Muscle layer of duodenum (tissue), 2 donors: ENCODE measurements at regions not wholly inside any gene's neighbourhood (a gene's known extent, or its start where the extent isn't known, plus 50 kb on each side); places are given as distances from the start of the nearest gene placed in this dataset.

Experiments used
- H3K27ac ChIP-seq: one replicate; pipeline ENCODE4 v1.7.0; 2013; ENCODE audit warnings: mild to moderate bottlenecking, low read length
- H3K27me3 ChIP-seq: one replicate; pipeline ENCODE4 v1.7.0; 2013; ENCODE audit warnings: low read depth, mild to moderate bottlenecking, control low read depth, low read length
- H3K36me3 ChIP-seq, 2 donors: one replicate each; pipeline ENCODE4 v1.7.0; 2013; ENCODE audit warnings: low read length in 2 of 2, control low read depth in 1 of 2, mild to moderate bottlenecking in 1 of 2; ENCODE audit not compliant: insufficient read depth in 2 of 2, control insufficient read depth in 1 of 2
- H3K4me1 ChIP-seq, 2 donors: one replicate each; pipeline ENCODE4 v1.7.0; 2013; ENCODE audit warnings: low read length in 2 of 2, mild to moderate bottlenecking in 2 of 2, control low read depth in 1 of 2, moderate library complexity in 1 of 2; ENCODE audit not compliant: insufficient read depth in 2 of 2, control insufficient read depth in 1 of 2
- H3K4me3 ChIP-seq, 2 donors: one replicate each; pipeline ENCODE4 v1.7.0; 2013; ENCODE audit warnings: low read length in 2 of 2, low read depth in 1 of 2, mild to moderate bottlenecking in 1 of 2
- H3K9me3 ChIP-seq, 2 donors: one replicate each; pipeline ENCODE4 v1.7.0; 2013; ENCODE audit warnings: low read length in 2 of 2, control low read depth in 1 of 2, mild to moderate bottlenecking in 1 of 2; ENCODE audit not compliant: control insufficient read depth in 1 of 2
- donor health status: healthy.

- no peak overlapping the region for H3K4me3 ChIP-seq
- H3K27me3 ChIP-seq = no peaks in the 10 kb centered on the region
- H3K27ac ChIP-seq = no peak overlapping the region
- no peaks in the 10 kb centered on the region for H3K9me3 ChIP-seq
- no peaks in the 10 kb centered on the region for H3K4me1 ChIP-seq
- H3K36me3 ChIP-seq = no peaks in the 10 kb centered on the region
These were observed 310.4 kb downstream of the GADD45G start for GRCh38 chr9:89915187-89915586.

- Histone ChIP-seq H3K36me3 (no peaks in the 10 kb centered on the region), H3K4me3 (no peak overlapping the region), H3K27me3 (no peaks in the 10 kb centered on the region), H3K9me3 (no peaks in the 10 kb centered on the region), H3K27ac (no peak overlapping the region), H3K4me1 (no peaks in the 10 kb centered on the region)
These were observed 311.3 kb downstream of the GADD45G start for GRCh38 chr9:89916001-89916597.

GRCh38 chr9:89917861-89918260 lies 313.0 kb downstream of the GADD45G start:
- Histone ChIP-seq H3K36me3 (no peaks in the 10 kb centered on the region), H3K4me3 (no peak overlapping the region), H3K27me3 (no peaks in the 10 kb centered on the region), H3K27ac (no peak overlapping the region), H3K4me1 (no peaks in the 10 kb centered on the region), H3K9me3 (no peaks in the 10 kb centered on the region)

GRCh38 chr9:89919171-89919681 lies 314.4 kb downstream of the GADD45G start:
- no peaks in the 10 kb centered on the region for H3K4me1 ChIP-seq
- no peaks in the 10 kb centered on the region for H3K9me3 ChIP-seq
- H3K27ac ChIP-seq = no peak overlapping the region
- H3K4me3 ChIP-seq = no peak overlapping the region
- H3K27me3 ChIP-seq = no peaks in the 10 kb centered on the region
- no peaks in the 10 kb centered on the region for H3K36me3 ChIP-seq

GRCh38 chr9:89920131-89920530 lies 315.3 kb downstream of the GADD45G start:
- Histone ChIP-seq H3K4me3 (no peak overlapping the region), H3K9me3 (no peaks in the 10 kb centered on the region), H3K27ac (no peak overlapping the region), H3K4me1 (no peaks in the 10 kb centered on the region), H3K36me3 (no peaks in the 10 kb centered on the region), H3K27me3 (no peaks in the 10 kb centered on the region)

- H3K4me1 ChIP-seq = no peaks in the 10 kb centered on the region
- H3K27ac ChIP-seq = no peak overlapping the region
- H3K9me3 ChIP-seq = no peaks in the 10 kb centered on the region
- no peaks in the 10 kb centered on the region for H3K27me3 ChIP-seq
- H3K36me3 ChIP-seq = no peaks in the 10 kb centered on the region
- no peak overlapping the region for H3K4me3 ChIP-seq
These were observed 316.1 kb downstream of the GADD45G start for GRCh38 chr9:89920951-89921350.

- Histone ChIP-seq H3K4me1 (peaks cover 0 to 6% of the 10 kb centered on the region in 2 donors), H3K36me3 (no peaks in the 10 kb centered on the region), H3K27me3 (no peaks in the 10 kb centered on the region), H3K4me3 (no peak overlapping the region), H3K9me3 (no peaks in the 10 kb centered on the region), H3K27ac (no peak overlapping the region)
These were observed 317.3 kb downstream of the GADD45G start for GRCh38 chr9:89922099-89922498.

- no peak overlapping the region for H3K27ac ChIP-seq
- H3K4me1 ChIP-seq = peaks cover 0 to 6% of the 10 kb centered on the region in 2 donors
- no peak overlapping the region for H3K4me3 ChIP-seq
- H3K9me3 ChIP-seq = no peaks in the 10 kb centered on the region
- no peaks in the 10 kb centered on the region for H3K36me3 ChIP-seq
- no peaks in the 10 kb centered on the region for H3K27me3 ChIP-seq
These were observed 318.4 kb downstream of the GADD45G start for GRCh38 chr9:89923174-89923573.

GRCh38 chr9:89923961-89924504 lies 319.2 kb downstream of the GADD45G start:
- no peaks in the 10 kb centered on the region for H3K36me3 ChIP-seq

GRCh38 chr9:89924611-89925010 lies 319.8 kb downstream of the GADD45G start:
- Histone ChIP-seq H3K27me3 (no peaks in the 10 kb centered on the region), H3K36me3 (no peaks in the 10 kb centered on the region), H3K27ac (no peak overlapping the region), H3K4me1 (peaks cover 0 to 10% of the 10 kb centered on the region in 2 donors), H3K4me3 (no peak overlapping the region), H3K9me3 (no peaks in the 10 kb centered on the region)

More at GRCh38 chr9:89923961-89924504, 319.2 kb downstream of the GADD45G start:
- Histone ChIP-seq H3K27ac (no peak overlapping the region), H3K4me3 (no peak overlapping the region), H3K27me3 (no peaks in the 10 kb centered on the region), H3K4me1 (peaks cover 0 to 6% of the 10 kb centered on the region in 2 donors), H3K9me3 (no peaks in the 10 kb centered on the region)

GRCh38 chr9:89926167-89926566 lies 321.4 kb downstream of the GADD45G start:
- no peaks in the 10 kb centered on the region for H3K9me3 ChIP-seq
- no peaks in the 10 kb centered on the region for H3K36me3 ChIP-seq
- no peak overlapping the region for H3K27ac ChIP-seq
- no peak overlapping the region for H3K4me3 ChIP-seq
- H3K27me3 ChIP-seq = no peaks in the 10 kb centered on the region
- peaks cover 0 to 16% of the 10 kb centered on the region in 2 donors for H3K4me1 ChIP-seq
